Spleen (tissue), 11 donors: ENCODE measurements at regions not wholly inside any gene's neighbourhood (a gene's known extent, or its start where the extent isn't known, plus 50 kb on each side); places are given as distances from the start of the nearest gene placed in this dataset.

ENCODE experiments used
- DNase-seq: peaks from one replicate; pipeline ENCODE4 v3.0.0-alpha.2; 2020
- H3K27ac ChIP-seq, 8 donors: fragments of 200-600 bp; sonication (generic) in 7 of 8; 1 replicate in 4 of 8; 2 replicates in 4 of 8; pipeline versions ENCODE4 v1.5.0 to v1.8.0; 2016 to 2021; ENCODE audit warnings: inconsistent platforms in 4 of 8, mild to moderate bottlenecking in 4 of 8, moderate library complexity in 1 of 8
- H3K27me3 ChIP-seq, 7 donors: fragments of 200-600 bp; sonication (generic) in 6 of 7; replicated peaks in 1 of 7; 1 replicate in 4 of 7; 2 replicates in 3 of 7; pipeline versions ENCODE4 v1.5.0 to v1.8.0; 2016 to 2021; ENCODE audit warnings: inconsistent platforms in 3 of 7, mild to moderate bottlenecking in 1 of 7
- H3K36me3 ChIP-seq, 6 donors: fragments of 200-600 bp; sonication (generic) in 5 of 6; 1 replicate in 4 of 6; 2 replicates in 2 of 6; pipeline versions ENCODE4 v1.5.0 to v1.8.0; 2016 to 2021; ENCODE audit warnings: inconsistent platforms in 2 of 6
- H3K4me1 ChIP-seq, 6 donors: fragments of 200-600 bp; sonication (generic) in 5 of 6; 1 replicate in 3 of 6; 2 replicates in 3 of 6; pipeline versions ENCODE4 v1.5.0 to v1.8.0; 2016 to 2021; ENCODE audit warnings: inconsistent platforms in 3 of 6
- H3K4me3 ChIP-seq, 8 donors: fragments of 200-600 bp; sonication (generic) in 7 of 8; 1 replicate in 4 of 8; 2 replicates in 4 of 8; pipeline versions ENCODE4 v1.5.0 to v1.8.0; 2016 to 2021; ENCODE audit warnings: inconsistent platforms in 4 of 8, mild to moderate bottlenecking in 4 of 8, moderate library complexity in 2 of 8
- H3K9me3 ChIP-seq, 8 donors: fragments of 200-600 bp; sonication (generic) in 7 of 8; 1 replicate in 4 of 8; 2 replicates in 4 of 8; pipeline versions ENCODE4 v1.5.0 to v1.8.0; 2016 to 2021; ENCODE audit warnings: inconsistent platforms in 4 of 8
- CTCF ChIP-seq, 11 experiments: fragments of 200-600 bp in 7 of 11; fragments of 450-650 bp in 4 of 11; sonication (generic) in 4 of 11; IDR thresholded peaks in 8 of 11; conservative IDR thresholded peaks in 3 of 11; 1 replicate in 7 of 11; 2 replicates in 4 of 11; pipeline versions ENCODE4 v1.4.0 to v1.8.0; 2016 to 2021; ENCODE audit warnings: antibody characterized with exemption in 11 of 11, inconsistent platforms in 4 of 11, mild to moderate bottlenecking in 1 of 11
- POLR2A ChIP-seq, 3 donors: fragments of 450-650 bp; IDR thresholded peaks; one replicate each; pipeline ENCODE4 v1.5.1; 2017; ENCODE audit warnings: antibody characterized with exemption in 3 of 3, mild to moderate bottlenecking in 1 of 3
- POLR2AphosphoS5 ChIP-seq, 3 donors: sonication (generic); formaldehyde crosslinking; IDR thresholded peaks; one replicate each; pipeline ENCODE4 v1.5.1; 2017; ENCODE audit warnings: antibody characterized with exemption in 3 of 3
- WGBS, 5 donors: extraction: QIAGEN DNeasy Blood & Tissue Kit in 3 of 5; methylation state at CpG; one replicate each; pipeline versions ENCODE4 v1.1.5 to v1.1.7; 2013 to 2018; 5-methylcytosine and 5-hydroxymethylcytosine counted together
- intact Hi-C: fragments of 100-400 bp; cut with DNase I; formaldehyde crosslinking; loops from one replicate; pipeline ENCODE4 v1.15.0; 2023; ENCODE audit warnings: low total_unique reads
- donor health status: healthy with polysubstance abuse.
- donor health status: DM: no; HTN: no; CAD: no; lungs with moderate emphysema.
- donor health status: DM: no; HTN: no; CAD: no.
- donor health status: Bipolar disorder and iron deficiency.
- donor health status: healthy.
- donor health status: DM: no; HTN: no; CAD: no.
- donor health status: DM: yes; HTN: yes; CAD: no.

DNA sequence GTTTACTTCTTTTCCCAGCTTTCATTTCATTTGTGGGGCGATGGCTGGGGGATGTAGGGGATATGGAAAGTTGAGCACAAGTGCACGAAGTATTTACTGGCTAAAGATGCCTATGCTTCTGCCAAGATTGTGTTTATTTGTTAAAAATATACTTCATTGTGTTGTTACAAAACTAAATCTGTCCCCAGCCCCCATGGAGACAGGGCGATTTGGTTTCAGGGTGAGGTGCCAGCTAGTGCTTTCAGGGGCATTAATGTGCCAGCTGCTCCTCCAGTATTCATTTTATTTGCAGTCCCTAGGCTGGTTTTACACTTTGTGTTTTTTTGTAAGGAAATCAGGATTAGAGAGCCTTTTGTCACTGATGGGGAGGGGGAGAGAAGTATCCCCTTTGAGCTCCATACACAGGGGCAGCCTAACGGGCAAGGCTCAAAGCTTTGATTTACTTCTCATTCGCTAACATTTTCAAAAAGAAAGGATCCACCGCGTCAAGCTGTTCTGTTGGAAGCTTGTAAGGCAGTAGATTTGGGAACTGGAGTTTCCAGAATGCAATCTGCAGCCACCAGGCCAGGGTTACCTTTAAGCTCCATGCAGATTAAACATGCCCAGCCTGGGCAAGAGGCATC is 198.7 kb upstream of the PLEKHG7 start:
- H3K27ac ChIP-seq = peak overlapping the region; percentile 79 to 90 (median 87)
- no peaks in the 10 kb centered on the region for H3K36me3 ChIP-seq
- DNase-seq = no peak
- H3K4me3 ChIP-seq = no peak overlapping the region
- 73 to 90% (median 86%) methylated on average over 7 of the region's 7 CpGs for WGBS, 5 donors
- intact Hi-C loops = no loop called here
- no peak for TF ChIP-seq POLR2AphosphoS5 (IDR thresholded peaks at IDR 0.05)
- no peak for TF ChIP-seq POLR2A (IDR thresholded peaks at IDR 0.05)
- no peak for TF ChIP-seq CTCF (IDR thresholded peaks at IDR 0.05 in 8 of 11, conservative IDR thresholded peaks at IDR 0.05 in 3 of 11)
- no peaks in the 10 kb centered on the region for H3K27me3 ChIP-seq
- peaks cover 33 to 59% (median 54%) of the 10 kb centered on the region in 6 donors for H3K4me1 ChIP-seq
- no peaks in the 10 kb centered on the region for H3K9me3 ChIP-seq

DNA sequence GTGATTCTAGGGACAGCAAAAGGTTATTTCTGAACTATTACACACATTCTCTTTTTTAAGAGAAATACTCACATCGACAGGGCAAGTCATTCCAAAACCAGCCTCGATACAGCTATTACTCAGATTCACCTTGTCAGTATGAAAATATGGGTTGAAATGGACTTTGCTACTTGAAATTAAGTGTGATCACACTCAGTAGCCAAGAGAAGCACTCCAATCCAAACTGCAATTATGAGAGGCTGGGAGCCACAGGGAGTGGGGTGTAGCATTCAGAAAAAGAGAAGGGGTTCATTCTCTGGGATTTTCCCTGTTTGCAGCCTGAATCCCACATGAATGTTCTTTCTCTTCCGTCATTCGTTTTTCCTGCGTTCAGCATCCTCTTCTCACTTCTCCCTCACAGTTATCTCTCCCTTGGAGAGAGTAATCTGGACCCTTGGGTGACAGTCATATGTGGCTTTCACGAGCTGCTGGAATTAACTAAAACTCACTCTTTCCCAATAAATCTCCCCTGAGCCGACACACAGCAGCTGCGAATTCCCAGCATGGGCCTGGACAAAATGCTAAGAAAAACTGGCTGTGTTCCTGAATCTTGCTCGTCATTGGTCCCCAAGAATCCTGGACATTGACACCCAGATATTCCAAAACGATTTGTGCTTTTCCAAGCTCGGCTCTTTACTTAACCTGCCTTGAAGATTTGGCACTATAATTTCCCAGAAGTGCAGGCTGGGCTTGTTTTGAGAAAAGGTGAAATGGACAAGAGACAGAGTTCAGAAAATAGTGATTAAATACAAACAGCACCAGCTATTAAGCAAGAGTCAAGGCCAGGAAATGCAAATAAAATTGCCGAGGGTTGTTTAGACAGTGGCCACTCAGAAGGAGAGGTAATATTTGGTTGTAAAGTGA is 199.5 kb upstream of the PLEKHG7 start:
- WGBS, 5 donors = 55 to 73% (median 65%) methylated on average over 12 of the region's 12 CpGs
- no peak for TF ChIP-seq CTCF (IDR thresholded peaks at IDR 0.05 in 8 of 11, conservative IDR thresholded peaks at IDR 0.05 in 3 of 11)
- no peak for TF ChIP-seq POLR2A (IDR thresholded peaks at IDR 0.05)
- no peak for TF ChIP-seq POLR2AphosphoS5 (IDR thresholded peaks at IDR 0.05)
- intact Hi-C loops = no loop called here
- H3K9me3 ChIP-seq = no peaks in the 10 kb centered on the region
- no peak overlapping the region for H3K4me3 ChIP-seq
- H3K27me3 ChIP-seq = no peaks in the 10 kb centered on the region
- peaks cover 33 to 59% (median 54%) of the 10 kb centered on the region in 6 donors for H3K4me1 ChIP-seq
- no peak for DNase-seq
- no peaks in the 10 kb centered on the region for H3K36me3 ChIP-seq
- H3K27ac ChIP-seq = peak overlapping the region; percentile 17 to 90 (median 87)

GRCh38 chr12:92502417-92503028 is 200.3 kb upstream of the PLEKHG7 start:
- H3K4me3 ChIP-seq = no peak overlapping the region
- H3K27ac ChIP-seq = peak overlapping the region in 7 of 8 donors; percentile 17 to 90 (median 87)
- 49 to 67% (median 62%) methylated on average over 3 of the region's 3 CpGs for WGBS, 5 donors
- H3K36me3 ChIP-seq = no peaks in the 10 kb centered on the region
- peak in 7 of 11 experiments; percentile 18 to 39 (median 28) for TF ChIP-seq CTCF (IDR thresholded peaks at IDR 0.05 in 8 of 11, conservative IDR thresholded peaks at IDR 0.05 in 3 of 11)
- TF ChIP-seq POLR2AphosphoS5 (IDR thresholded peaks at IDR 0.05) = no peak
- H3K4me1 ChIP-seq = peaks cover 33 to 59% (median 54%) of the 10 kb centered on the region in 6 donors
- no peak for DNase-seq
- intact Hi-C loops = no loop called here
- no peaks in the 10 kb centered on the region for H3K9me3 ChIP-seq
- H3K27me3 ChIP-seq = no peaks in the 10 kb centered on the region

DNA sequence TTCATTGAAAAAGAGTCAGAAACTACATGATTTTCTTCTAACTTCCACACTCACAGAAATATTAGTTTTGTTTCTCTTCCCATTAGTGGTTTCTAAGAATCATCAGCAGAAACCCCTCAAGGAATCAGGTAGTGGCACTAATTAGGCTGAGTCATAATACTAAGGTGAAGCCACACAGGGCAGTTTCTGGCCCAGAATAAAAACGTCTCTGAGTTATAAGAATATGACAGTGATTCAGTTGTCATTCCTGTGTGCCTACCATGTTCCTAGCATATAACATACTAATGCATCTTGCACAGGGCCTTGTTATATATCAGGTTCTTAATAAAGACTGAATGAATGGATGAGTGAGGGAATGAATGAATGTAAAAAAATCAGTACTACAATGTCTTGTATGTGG is 206.0 kb upstream of the PLEKHG7 start:
- intact Hi-C loops = no loop called here
- WGBS, 5 donors = 58 to 66% (median 61%) methylated on average over 1 of the region's 1 CpG
- H3K36me3 ChIP-seq = no peaks in the 10 kb centered on the region

More for the DNA sequence above, 206.0 kb upstream of the PLEKHG7 start:
- Histone ChIP-seq H3K9me3 (peaks cover 0 to 6% (median under 1%) of the 10 kb centered on the region in 8 donors), H3K27ac (no peak overlapping the region), H3K4me3 (no peak overlapping the region), H3K4me1 (peaks cover 0 to 18% (median 3%) of the 10 kb centered on the region in 6 donors), H3K27me3 (no peaks in the 10 kb centered on the region)
- DNase-seq = no peak
- TF ChIP-seq POLR2AphosphoS5 (IDR thresholded peaks at IDR 0.05) = no peak
- TF ChIP-seq POLR2A (IDR thresholded peaks at IDR 0.05) = no peak
- no peak for TF ChIP-seq CTCF (IDR thresholded peaks at IDR 0.05 in 8 of 11, conservative IDR thresholded peaks at IDR 0.05 in 3 of 11)
